Fibroblast of lung (primary cell): ENCODE measurements at regions not wholly inside any gene's neighbourhood (a gene's known extent, or its start where the extent isn't known, plus 50 kb on each side); places are given as distances from the start of the nearest gene placed in this dataset.

Experiments
- DNase-seq, 2 donors: peaks; one replicate each; pipeline versions ENCODE4 v3.0.0 to v3.0.0-alpha.2; 2010; ENCODE audit warnings: low read depth in 2 of 2
- H2AFZ ChIP-seq: 2 replicates; pipeline ENCODE4 v1.5.1; 2012; ENCODE audit warnings: low read length, control low read depth, inconsistent platforms
- H3K27ac ChIP-seq: 2 replicates; pipeline ENCODE4 v1.5.1; 2011; ENCODE audit warnings: low read length, control low read depth; ENCODE audit not compliant: insufficient read depth
- H3K27me3 ChIP-seq: 2 replicates; pipeline ENCODE4 v1.5.1; 2011; ENCODE audit warnings: mild to moderate bottlenecking, low read length; ENCODE audit not compliant: control insufficient read depth, insufficient read depth
- H3K36me3 ChIP-seq: 2 replicates; pipeline ENCODE4 v1.5.1; 2011; ENCODE audit warnings: low read length; ENCODE audit not compliant: control insufficient read depth, insufficient read depth
- H3K4me1 ChIP-seq: 2 replicates; pipeline ENCODE4 v1.5.1; 2011; ENCODE audit warnings: low read length; ENCODE audit not compliant: control insufficient read depth, insufficient read depth; ENCODE audit errors: extremely low read depth
- H3K4me2 ChIP-seq: 2 replicates; pipeline ENCODE4 v1.5.1; 2011; ENCODE audit warnings: low read length, control low read depth; ENCODE audit not compliant: insufficient read depth; ENCODE audit errors: extremely low read depth
- H3K4me3 ChIP-seq, 4 experiments: fragments of 200-600 bp in 1 of 4; sonication (generic) in 1 of 4; replicated peaks in 1 of 4; 2 replicates each; pipeline ENCODE4 v1.5.1; 2011 to 2016; ENCODE audit warnings: low read length in 4 of 4, low read depth in 3 of 4, mild to moderate bottlenecking in 3 of 4, control low read depth in 2 of 4, inconsistent platforms in 1 of 4, mixed read lengths in 1 of 4; ENCODE audit not compliant: insufficient read depth in 1 of 4; ENCODE audit errors: control extremely low read depth in 1 of 4
- H3K79me2 ChIP-seq: 2 replicates; pipeline ENCODE4 v1.5.1; 2012; ENCODE audit warnings: mild to moderate bottlenecking, low read length, inconsistent platforms; ENCODE audit not compliant: control insufficient read depth, insufficient read depth
- H3K9ac ChIP-seq: 2 replicates; pipeline ENCODE4 v1.5.1; 2011; ENCODE audit warnings: mild to moderate bottlenecking, low read length, control low read depth; ENCODE audit not compliant: insufficient read depth
- H3K9me3 ChIP-seq: 2 replicates; pipeline ENCODE4 v1.5.1; 2012; ENCODE audit warnings: low read depth, low read length; ENCODE audit not compliant: control insufficient read depth, insufficient read depth
- H4K20me1 ChIP-seq: 2 replicates; pipeline ENCODE4 v1.5.1; 2011; ENCODE audit warnings: low read length; ENCODE audit not compliant: control insufficient read depth, insufficient read depth; ENCODE audit errors: extremely low read depth
- EZH2 ChIP-seq: IDR thresholded peaks from 2 replicates; pipeline ENCODE4 v1.5.1; 2012; ENCODE audit warnings: low read length, control low read depth, mild to moderate bottlenecking; ENCODE audit errors: missing control alignments
- TF ChIP-seq, protein P1 (sequence below), 2 donors: IDR thresholded peaks in 1 of 2; conservative IDR thresholded peaks in 1 of 2; 1 replicate in 1 of 2; 2 replicates in 1 of 2; pipeline ENCODE4 v1.5.1; 2011 to 2012; ENCODE audit warnings: low read length in 2 of 2, control low read depth in 1 of 2, inconsistent platforms in 1 of 2, low read depth in 1 of 2, mild to moderate bottlenecking in 1 of 2

DNA sequence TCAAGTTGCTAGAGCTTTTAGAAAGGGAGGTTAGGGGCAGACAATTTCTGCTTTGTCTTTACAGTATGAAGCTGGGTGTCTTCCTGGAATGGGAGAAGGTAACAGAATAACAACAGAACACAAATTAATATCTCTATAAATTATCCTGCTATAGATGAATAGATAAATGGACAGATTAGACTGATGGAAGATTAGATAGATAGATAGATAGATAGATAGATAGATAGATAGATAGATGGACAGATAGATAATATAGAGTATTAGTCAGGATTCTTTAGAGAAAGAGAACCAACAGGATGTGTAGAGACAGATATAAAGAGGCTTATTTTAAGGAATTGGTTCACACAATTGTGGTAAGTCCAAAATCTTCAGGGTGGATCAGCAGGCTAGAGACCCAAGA lies 302.2 kb downstream of the BCL11A start:
- Histone ChIP-seq H3K4me1 (no peaks in the 10 kb centered on the region), H3K9me3 (no peaks in the 10 kb centered on the region), H3K27ac (no peak overlapping the region), H3K4me3 (no peak overlapping the region), H3K9ac (no peak overlapping the region), H4K20me1 (no peaks in the 10 kb centered on the region), H3K79me2 (no peaks in the 10 kb centered on the region), H3K4me2 (no peak overlapping the region), H2AFZ (no peak overlapping the region), H3K27me3 (no peaks in the 10 kb centered on the region), H3K36me3 (no peaks in the 10 kb centered on the region)
- TF ChIP-seq, protein P1, sequence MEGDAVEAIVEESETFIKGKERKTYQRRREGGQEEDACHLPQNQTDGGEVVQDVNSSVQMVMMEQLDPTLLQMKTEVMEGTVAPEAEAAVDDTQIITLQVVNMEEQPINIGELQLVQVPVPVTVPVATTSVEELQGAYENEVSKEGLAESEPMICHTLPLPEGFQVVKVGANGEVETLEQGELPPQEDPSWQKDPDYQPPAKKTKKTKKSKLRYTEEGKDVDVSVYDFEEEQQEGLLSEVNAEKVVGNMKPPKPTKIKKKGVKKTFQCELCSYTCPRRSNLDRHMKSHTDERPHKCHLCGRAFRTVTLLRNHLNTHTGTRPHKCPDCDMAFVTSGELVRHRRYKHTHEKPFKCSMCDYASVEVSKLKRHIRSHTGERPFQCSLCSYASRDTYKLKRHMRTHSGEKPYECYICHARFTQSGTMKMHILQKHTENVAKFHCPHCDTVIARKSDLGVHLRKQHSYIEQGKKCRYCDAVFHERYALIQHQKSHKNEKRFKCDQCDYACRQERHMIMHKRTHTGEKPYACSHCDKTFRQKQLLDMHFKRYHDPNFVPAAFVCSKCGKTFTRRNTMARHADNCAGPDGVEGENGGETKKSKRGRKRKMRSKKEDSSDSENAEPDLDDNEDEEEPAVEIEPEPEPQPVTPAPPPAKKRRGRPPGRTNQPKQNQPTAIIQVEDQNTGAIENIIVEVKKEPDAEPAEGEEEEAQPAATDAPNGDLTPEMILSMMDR (conservative IDR thresholded peaks at IDR 0.05 in 1 of 2, IDR thresholded peaks at IDR 0.05 in 1 of 2; ENCODE audit: low read depth in 1 of 2, low read length in 2 of 2): no peak
- no peak for TF ChIP-seq EZH2
- DNase-seq: no peak

GRCh38 chr2:60249879-60250278 lies 303.6 kb downstream of the BCL11A start:
- Histone ChIP-seq H3K27ac (no peak overlapping the region), H3K9me3 (no peaks in the 10 kb centered on the region), H2AFZ (no peak overlapping the region), H3K4me2 (no peak overlapping the region), H3K4me3 (no peak overlapping the region), H3K36me3 (no peaks in the 10 kb centered on the region), H3K4me1 (no peaks in the 10 kb centered on the region), H3K9ac (no peak overlapping the region), H3K79me2 (no peaks in the 10 kb centered on the region), H4K20me1 (no peaks in the 10 kb centered on the region), H3K27me3 (no peaks in the 10 kb centered on the region)
- no peak for DNase-seq
- TF ChIP-seq, protein P1 (conservative IDR thresholded peaks at IDR 0.05 in 1 of 2, IDR thresholded peaks at IDR 0.05 in 1 of 2; ENCODE audit: low read depth in 1 of 2, low read length in 2 of 2): no peak
- TF ChIP-seq EZH2: no peak

GRCh38 chr2:60247471-60247870 lies 306.0 kb downstream of the BCL11A start:
- H3K4me2 ChIP-seq: no peak overlapping the region
- DNase-seq: no peak
- H3K27ac ChIP-seq: no peak overlapping the region
- no peaks in the 10 kb centered on the region for H3K79me2 ChIP-seq
- H3K27me3 ChIP-seq: no peaks in the 10 kb centered on the region
- no peak overlapping the region for H3K9ac ChIP-seq
- no peaks in the 10 kb centered on the region for H3K4me1 ChIP-seq
- no peak overlapping the region for H2AFZ ChIP-seq
- TF ChIP-seq, protein P1 (conservative IDR thresholded peaks at IDR 0.05 in 1 of 2, IDR thresholded peaks at IDR 0.05 in 1 of 2; ENCODE audit: low read depth in 1 of 2, low read length in 2 of 2): no peak
- no peak for TF ChIP-seq EZH2
- H4K20me1 ChIP-seq: no peaks in the 10 kb centered on the region
- no peaks in the 10 kb centered on the region for H3K36me3 ChIP-seq
- H3K4me3 ChIP-seq: no peak overlapping the region
- H3K9me3 ChIP-seq: no peaks in the 10 kb centered on the region
